ENCODE measurements at regions not wholly inside any gene's neighbourhood (a gene's known extent, or its start where the extent isn't known, plus 50 kb on each side); places are given as distances from the start of the nearest gene placed in this dataset.
A peak's percentile ranks its signal among the peaks of the same experiment; 100 is the strongest.

- DNase-seq (ENCODE audit: extremely low spot score): peak; percentile 55
- Histone ChIP-seq H3K27me3 (no peaks in the 10 kb centered on the region), H3K4me1 (no peaks in the 10 kb centered on the region), H3K9me3 (no peaks in the 10 kb centered on the region), H3K4me3 (no peak overlapping the region), H3K36me3 (no peaks in the 10 kb centered on the region), H3K27ac (replicated peaks in 1 of 4) (no peak overlapping the region)
- intact Hi-C loops (cut with DNase I): no loop called here
- no peak for TF ChIP-seq CTCF (IDR thresholded peaks at IDR 0.05)
- no peak for TF ChIP-seq POLR2A (IDR thresholded peaks at IDR 0.05; ENCODE audit: low read depth)
- no peak for TF ChIP-seq POLR2AphosphoS5 (IDR thresholded peaks at IDR 0.05)
- no peak for TF ChIP-seq EP300 (IDR thresholded peaks at IDR 0.05)
- WGBS: 86% methylated on average over 3 of the region's 3 CpGs
Observed at GRCh38 chr1:95366498-95366897, 132.5 kb downstream of the RWDD3 start.

- H3K4me3 ChIP-seq: no peak overlapping the region
- no peak for DNase-seq (ENCODE audit: extremely low spot score)
- H3K36me3 ChIP-seq: no peaks in the 10 kb centered on the region
- H3K9me3 ChIP-seq: no peaks in the 10 kb centered on the region
- intact Hi-C loops (cut with DNase I): no loop called here
- no peaks in the 10 kb centered on the region for H3K4me1 ChIP-seq
- H3K27me3 ChIP-seq: no peaks in the 10 kb centered on the region
- no peak overlapping the region for H3K27ac ChIP-seq (replicated peaks in 1 of 4)
- TF ChIP-seq POLR2A (IDR thresholded peaks at IDR 0.05; ENCODE audit: low read depth): no peak
- no peak for TF ChIP-seq EP300 (IDR thresholded peaks at IDR 0.05)
- TF ChIP-seq CTCF (IDR thresholded peaks at IDR 0.05): no peak
- TF ChIP-seq POLR2AphosphoS5 (IDR thresholded peaks at IDR 0.05): no peak
- 81% methylated on average over 4 of the region's 4 CpGs for whole genome bisulfite sequencing
Observed at GRCh38 chr1:95368178-95368577, 134.2 kb downstream of the RWDD3 start.

GRCh38 chr1:95369985-95370690, 136.1 kb downstream of the RWDD3 start:
- no peaks in the 10 kb centered on the region for H3K36me3 ChIP-seq
- no peaks in the 10 kb centered on the region for H3K27me3 ChIP-seq
- no peak for DNase-seq (ENCODE audit: extremely low spot score)
- 82% methylated on average over 7 of the region's 7 CpGs for WGBS
- H3K4me1 ChIP-seq: no peaks in the 10 kb centered on the region
- TF ChIP-seq CTCF (IDR thresholded peaks at IDR 0.05) (no peak), POLR2AphosphoS5 (IDR thresholded peaks at IDR 0.05) (no peak), EP300 (IDR thresholded peaks at IDR 0.05) (peak; percentile 50), POLR2A (IDR thresholded peaks at IDR 0.05; ENCODE audit: low read depth) (no peak)
- intact Hi-C loops (cut with DNase I): no loop called here
- no peaks in the 10 kb centered on the region for H3K9me3 ChIP-seq
- peak overlapping the region in 1 of 4 donors; percentile 8 for H3K27ac ChIP-seq (replicated peaks in 1 of 4)
- no peak overlapping the region for H3K4me3 ChIP-seq

- Histone ChIP-seq H3K4me3 (no peak overlapping the region), H3K27me3 (no peaks in the 10 kb centered on the region), H3K27ac (replicated peaks in 1 of 4) (no peak overlapping the region), H3K4me1 (no peaks in the 10 kb centered on the region), H3K36me3 (no peaks in the 10 kb centered on the region), H3K9me3 (no peaks in the 10 kb centered on the region)
- intact Hi-C loops (cut with DNase I): no loop called here
- TF ChIP-seq POLR2A (IDR thresholded peaks at IDR 0.05; ENCODE audit: low read depth) (no peak), CTCF (IDR thresholded peaks at IDR 0.05) (no peak), EP300 (IDR thresholded peaks at IDR 0.05) (no peak), POLR2AphosphoS5 (IDR thresholded peaks at IDR 0.05) (no peak)
- WGBS: 62% methylated on average over 13 of the region's 13 CpGs
- DNase-seq (ENCODE audit: extremely low spot score): no peak
Observed at GRCh38 chr1:95370691-95371562, 136.9 kb downstream of the RWDD3 start.
